Keratinocyte (primary cell): ENCODE measurements at regions not wholly inside any gene's neighbourhood (a gene's known extent, or its start where the extent isn't known, plus 50 kb on each side); places are given as distances from the start of the nearest gene placed in this dataset.

ENCODE experiments used
- DNase-seq: peaks from one replicate; pipeline ENCODE4 v3.0.0-alpha.2; 2011; ENCODE audit warnings: low read depth, missing footprints, low spot score
- FAIRE-seq: peaks from 2 replicates; lab custom pipeline; 2011; peaks lifted over from hg19 to GRCh38; lab: Jason Lieb, UNC
- H2AFZ ChIP-seq: 2 replicates; pipeline ENCODE4 v1.6.0; 2012; ENCODE audit warnings: low read length, control low read depth, inconsistent platforms; ENCODE audit not compliant: control insufficient read depth
- H3K27ac ChIP-seq: 2 replicates; pipeline ENCODE4 v1.5.1; 2011; ENCODE audit warnings: low read length; ENCODE audit not compliant: control insufficient read depth, insufficient read depth
- H3K27me3 ChIP-seq: 3 replicates; pipeline ENCODE4 v1.6.0; 2011; ENCODE audit warnings: low read length; ENCODE audit not compliant: control insufficient read depth, insufficient read depth; ENCODE audit errors: extremely low read depth
- H3K36me3 ChIP-seq, 2 experiments: 2 replicates in 1 of 2; 3 replicates in 1 of 2; pipeline ENCODE4 v1.5.1; 2011; ENCODE audit warnings: low read length in 2 of 2, mild to moderate bottlenecking in 1 of 2; ENCODE audit not compliant: control insufficient read depth in 2 of 2, insufficient read depth in 2 of 2; ENCODE audit errors: extremely low read depth in 1 of 2
- H3K4me1 ChIP-seq: 3 replicates; pipeline ENCODE4 v1.5.1; 2011; ENCODE audit warnings: low read length; ENCODE audit not compliant: control insufficient read depth, insufficient read depth; ENCODE audit errors: extremely low read depth
- H3K4me2 ChIP-seq: 3 replicates; pipeline ENCODE4 v1.6.0; 2011; ENCODE audit warnings: low read depth, low read length; ENCODE audit not compliant: control insufficient read depth, insufficient read depth; ENCODE audit errors: extremely low read depth
- H3K4me3 ChIP-seq, 3 experiments: fragments of 200-600 bp in 1 of 3; sonication (generic) in 1 of 3; 2 replicates in 2 of 3; 3 replicates in 1 of 3; pipeline ENCODE4 v1.5.1; 2011 to 2016; ENCODE audit warnings: low read length in 3 of 3, mild to moderate bottlenecking in 3 of 3, control low read depth in 2 of 3, inconsistent platforms in 1 of 3, low read depth in 1 of 3, mixed read lengths in 1 of 3, mixed run types in 1 of 3, moderate library complexity in 1 of 3; ENCODE audit not compliant: control insufficient read depth in 2 of 3, insufficient read depth in 2 of 3; ENCODE audit errors: extremely low read depth in 1 of 3
- H3K79me2 ChIP-seq: 2 replicates; pipeline ENCODE4 v1.6.0; 2012; ENCODE audit warnings: low read length; ENCODE audit not compliant: control insufficient read depth, insufficient read depth
- H3K9ac ChIP-seq: 3 replicates; pipeline ENCODE4 v1.6.0; 2011; ENCODE audit warnings: low read length; ENCODE audit not compliant: control insufficient read depth, insufficient read depth; ENCODE audit errors: extremely low read depth
- H3K9me1 ChIP-seq: 3 replicates; pipeline ENCODE4 v1.6.0; 2011; ENCODE audit warnings: low read length; ENCODE audit not compliant: control insufficient read depth, insufficient read depth; ENCODE audit errors: extremely low read depth
- H3K9me3 ChIP-seq: 2 replicates; pipeline ENCODE4 v1.5.1; 2012; ENCODE audit warnings: low read depth, low read length; ENCODE audit not compliant: control insufficient read depth
- H4K20me1 ChIP-seq: 3 replicates; pipeline ENCODE4 v1.6.0; 2011; ENCODE audit warnings: low read length; ENCODE audit not compliant: control insufficient read depth, insufficient read depth; ENCODE audit errors: extremely low read depth
- EZH2 ChIP-seq: IDR thresholded peaks from one replicate; pipeline ENCODE4 v1.6.1; 2012; ENCODE audit warnings: inconsistent platforms, mild to moderate bottlenecking, low read length, moderate library complexity
- dilution Hi-C: fragments of 300-500 bp; cut with MboI; formaldehyde crosslinking; loops from one replicate; pipeline ENCODE4 v1.7.0; 2020; ENCODE audit warnings: low sequenced_read_pairs; ENCODE audit not compliant: extremely low pct_ligation_motif_present
- TF ChIP-seq, protein P1 (sequence below), 3 experiments: IDR thresholded peaks in 1 of 3; conservative IDR thresholded peaks in 1 of 3; optimal IDR thresholded peaks in 1 of 3; 2 replicates in 2 of 3; 3 replicates in 1 of 3; pipeline versions ENCODE3 to v1.5.1; 2011; ENCODE audit warnings: low read length in 3 of 3, mild to moderate bottlenecking in 3 of 3, moderate library complexity in 2 of 3, control low read depth in 1 of 3, inconsistent platforms in 1 of 3; ENCODE audit not compliant: insufficient read depth in 2 of 3; ENCODE audit errors: extremely low read depth in 1 of 3

- FAIRE-seq (no peak), DNase-seq (no peak)
- no peak overlapping the region for H3K27ac ChIP-seq
- no peaks in the 10 kb centered on the region for H3K36me3 ChIP-seq
- no peaks in the 10 kb centered on the region for H3K9me1 ChIP-seq
- no peaks in the 10 kb centered on the region for H3K9me3 ChIP-seq
- TF ChIP-seq, protein P1, sequence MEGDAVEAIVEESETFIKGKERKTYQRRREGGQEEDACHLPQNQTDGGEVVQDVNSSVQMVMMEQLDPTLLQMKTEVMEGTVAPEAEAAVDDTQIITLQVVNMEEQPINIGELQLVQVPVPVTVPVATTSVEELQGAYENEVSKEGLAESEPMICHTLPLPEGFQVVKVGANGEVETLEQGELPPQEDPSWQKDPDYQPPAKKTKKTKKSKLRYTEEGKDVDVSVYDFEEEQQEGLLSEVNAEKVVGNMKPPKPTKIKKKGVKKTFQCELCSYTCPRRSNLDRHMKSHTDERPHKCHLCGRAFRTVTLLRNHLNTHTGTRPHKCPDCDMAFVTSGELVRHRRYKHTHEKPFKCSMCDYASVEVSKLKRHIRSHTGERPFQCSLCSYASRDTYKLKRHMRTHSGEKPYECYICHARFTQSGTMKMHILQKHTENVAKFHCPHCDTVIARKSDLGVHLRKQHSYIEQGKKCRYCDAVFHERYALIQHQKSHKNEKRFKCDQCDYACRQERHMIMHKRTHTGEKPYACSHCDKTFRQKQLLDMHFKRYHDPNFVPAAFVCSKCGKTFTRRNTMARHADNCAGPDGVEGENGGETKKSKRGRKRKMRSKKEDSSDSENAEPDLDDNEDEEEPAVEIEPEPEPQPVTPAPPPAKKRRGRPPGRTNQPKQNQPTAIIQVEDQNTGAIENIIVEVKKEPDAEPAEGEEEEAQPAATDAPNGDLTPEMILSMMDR (optimal IDR thresholded peaks at IDR 0.05 in 1 of 3, IDR thresholded peaks at IDR 0.05 in 1 of 3, conservative IDR thresholded peaks at IDR 0.05 in 1 of 3; ENCODE audit: extremely low read depth in 1 of 3, insufficient read depth in 2 of 3, low read length in 3 of 3) = no peak
- TF ChIP-seq EZH2 = no peak
- no peaks in the 10 kb centered on the region for H4K20me1 ChIP-seq
- dilution Hi-C loops = no loop called here
- no peak overlapping the region for H3K4me3 ChIP-seq
- H2AFZ ChIP-seq = no peak overlapping the region
- no peaks in the 10 kb centered on the region for H3K4me1 ChIP-seq
- H3K79me2 ChIP-seq = no peaks in the 10 kb centered on the region
- H3K27me3 ChIP-seq = no peaks in the 10 kb centered on the region
- no peak overlapping the region for H3K9ac ChIP-seq
- no peak overlapping the region for H3K4me2 ChIP-seq
Measured at GRCh38 chr2:228410061-228410460, 228.6 kb upstream of the SPHKAP start.

GRCh38 chr2:228409493-228409892, 228.0 kb upstream of the SPHKAP start:
- H3K9me1 ChIP-seq = no peaks in the 10 kb centered on the region
- H4K20me1 ChIP-seq = no peaks in the 10 kb centered on the region
- no peaks in the 10 kb centered on the region for H3K9me3 ChIP-seq
- H3K4me2 ChIP-seq = no peak overlapping the region
- dilution Hi-C loops = no loop called here
- H3K27ac ChIP-seq = no peak overlapping the region
- no peaks in the 10 kb centered on the region for H3K36me3 ChIP-seq
- H3K4me3 ChIP-seq = no peak overlapping the region
- H2AFZ ChIP-seq = no peak overlapping the region
- TF ChIP-seq, protein P1 (optimal IDR thresholded peaks at IDR 0.05 in 1 of 3, IDR thresholded peaks at IDR 0.05 in 1 of 3, conservative IDR thresholded peaks at IDR 0.05 in 1 of 3; ENCODE audit: extremely low read depth in 1 of 3, insufficient read depth in 2 of 3, low read length in 3 of 3) = no peak
- no peak for TF ChIP-seq EZH2
- FAIRE-seq (no peak), DNase-seq (no peak)
- no peaks in the 10 kb centered on the region for H3K4me1 ChIP-seq
- no peaks in the 10 kb centered on the region for H3K79me2 ChIP-seq
- no peaks in the 10 kb centered on the region for H3K27me3 ChIP-seq
- H3K9ac ChIP-seq = no peak overlapping the region
